SKM-1 treated with dmso at 0.1 percent for 144 hours (cell line): ENCODE measurements at regions not wholly inside any gene's neighbourhood (a gene's known extent, or its start where the extent isn't known, plus 50 kb on each side); places are given as distances from the start of the nearest gene placed in this dataset.

Experiments used
- DNase-seq: peaks from one replicate; lab custom pipeline; 2025; ENCODE audit not compliant: unreplicated experiment; lab: John Stamatoyannopoulos, UW

GRCh38 chr5:22908586-22908985, 55.4 kb upstream of the CDH12 start:
- no peak for DNase-seq

- DNase-seq: peak; percentile 6
These were observed 55.0 kb upstream of the CDH12 start for GRCh38 chr5:22908129-22908528.
